ENCODE measurements at regions not wholly inside any gene's neighbourhood (a gene's known extent, or its start where the extent isn't known, plus 50 kb on each side); places are given as distances from the start of the nearest gene placed in this dataset.

DNA sequence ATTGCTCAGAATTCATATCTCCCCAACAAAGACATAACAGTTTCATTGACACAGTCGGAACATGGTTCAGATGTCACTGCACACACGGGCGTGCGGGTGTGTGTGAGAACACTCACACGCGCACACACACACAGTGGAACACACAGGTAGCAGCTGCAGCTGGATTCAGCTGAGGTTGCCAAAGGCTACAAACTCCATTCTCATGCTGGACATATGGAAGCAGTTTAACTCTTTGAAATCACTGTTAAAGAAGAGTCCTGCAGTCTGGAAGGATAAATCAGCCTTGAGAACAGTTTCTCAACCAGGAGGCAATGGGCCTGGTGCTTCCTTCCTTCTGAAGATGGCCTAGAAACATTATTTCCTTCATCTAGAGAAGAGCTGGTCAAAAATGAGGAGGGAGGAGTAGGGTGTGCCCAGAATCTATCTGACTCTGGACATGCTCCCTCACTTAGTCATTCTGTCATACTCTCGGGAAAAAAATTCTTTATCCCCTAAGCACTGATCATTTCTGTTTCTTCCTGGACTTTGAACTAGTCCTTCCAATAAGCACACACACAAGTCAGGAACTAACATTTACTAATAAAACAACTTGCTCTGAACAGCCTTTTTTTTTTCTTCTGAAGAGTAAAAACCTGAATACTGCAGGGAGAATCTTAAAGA is 160.6 kb downstream of the ZDHHC21 start:
- TF ChIP-seq, protein P1, sequence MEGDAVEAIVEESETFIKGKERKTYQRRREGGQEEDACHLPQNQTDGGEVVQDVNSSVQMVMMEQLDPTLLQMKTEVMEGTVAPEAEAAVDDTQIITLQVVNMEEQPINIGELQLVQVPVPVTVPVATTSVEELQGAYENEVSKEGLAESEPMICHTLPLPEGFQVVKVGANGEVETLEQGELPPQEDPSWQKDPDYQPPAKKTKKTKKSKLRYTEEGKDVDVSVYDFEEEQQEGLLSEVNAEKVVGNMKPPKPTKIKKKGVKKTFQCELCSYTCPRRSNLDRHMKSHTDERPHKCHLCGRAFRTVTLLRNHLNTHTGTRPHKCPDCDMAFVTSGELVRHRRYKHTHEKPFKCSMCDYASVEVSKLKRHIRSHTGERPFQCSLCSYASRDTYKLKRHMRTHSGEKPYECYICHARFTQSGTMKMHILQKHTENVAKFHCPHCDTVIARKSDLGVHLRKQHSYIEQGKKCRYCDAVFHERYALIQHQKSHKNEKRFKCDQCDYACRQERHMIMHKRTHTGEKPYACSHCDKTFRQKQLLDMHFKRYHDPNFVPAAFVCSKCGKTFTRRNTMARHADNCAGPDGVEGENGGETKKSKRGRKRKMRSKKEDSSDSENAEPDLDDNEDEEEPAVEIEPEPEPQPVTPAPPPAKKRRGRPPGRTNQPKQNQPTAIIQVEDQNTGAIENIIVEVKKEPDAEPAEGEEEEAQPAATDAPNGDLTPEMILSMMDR (IDR thresholded peaks at IDR 0.05 in 8 of 11, conservative IDR thresholded peaks at IDR 0.05 in 3 of 11): no peak
- TF ChIP-seq POLR2A (IDR thresholded peaks at IDR 0.05): no peak
